Activated CD8-positive, alpha-beta memory T cell treated with anti-CD3 and anti-CD28 coated beads, Interleukin-2, amount 10 ng/mL, durations not matched to agents 7 days and 5 days (primary cell): ENCODE measurements at regions not wholly inside any gene's neighbourhood (a gene's known extent, or its start where the extent isn't known, plus 50 kb on each side); places are given as distances from the start of the nearest gene placed in this dataset.

Source experiments
- ATAC-seq: fragments of 150-1000 bp; cut with Tn5 transposase; one replicate; pipeline ENCODE4 v1.10.0; 2021; ENCODE audit warnings: moderate library complexity
- CTCF ChIA-PET: fragments of 350-600 bp; sonication (Branson Sonifier 250); formaldehyde crosslinking; loops from one replicate; lab custom pipeline; 2021; ENCODE audit warnings: antibody characterized with exemption; lab: Charles Lee
- DNase-seq: peaks from one replicate; pipeline ENCODE4 v3.0.0-alpha.2; 2020
- H3K27ac Mint-ChIP-seq: one replicate; pipeline ENCODE4 v1.8.0; 2021; ENCODE audit warnings: mild to moderate bottlenecking, mixed read lengths
- H3K27me3 Mint-ChIP-seq: one replicate; pipeline ENCODE4 v1.8.0; 2021; ENCODE audit warnings: mixed read lengths
- H3K36me3 Mint-ChIP-seq: one replicate; pipeline ENCODE4 v1.8.0; 2021; ENCODE audit warnings: mild to moderate bottlenecking, mixed read lengths
- H3K4me1 Mint-ChIP-seq: one replicate; pipeline ENCODE4 v1.8.0; 2021; ENCODE audit warnings: mixed read lengths
- H3K4me3 Mint-ChIP-seq: one replicate; pipeline ENCODE4 v1.8.0; 2021; ENCODE audit warnings: mild to moderate bottlenecking, moderate library complexity, mixed read lengths
- H3K9me3 Mint-ChIP-seq: one replicate; pipeline ENCODE4 v1.8.0; 2022; ENCODE audit warnings: low read depth, mixed read lengths

GRCh38 chr22:48208894-48209293 lies 1446.4 kb downstream of the TBC1D22A start:
- CTCF ChIA-PET: no interaction called here
- H3K4me3 Mint-ChIP-seq: no peak overlapping the region
- no peaks in the 10 kb centered on the region for H3K27me3 Mint-ChIP-seq
- no peaks in the 10 kb centered on the region for H3K9me3 Mint-ChIP-seq
- no peaks in the 10 kb centered on the region for H3K36me3 Mint-ChIP-seq
- H3K4me1 Mint-ChIP-seq: no peaks in the 10 kb centered on the region
- ATAC-seq: no peak
- no peak for DNase-seq
- H3K27ac Mint-ChIP-seq: no peak overlapping the region

- Mint-ChIP-seq H3K4me1 (no peaks in the 10 kb centered on the region), H3K27me3 (no peaks in the 10 kb centered on the region)
These were observed 1445.6 kb downstream of the TBC1D22A start for GRCh38 chr22:48207919-48208535.

GRCh38 chr22:48205790-48206189 lies 1443.3 kb downstream of the TBC1D22A start:
- no peak overlapping the region for H3K4me3 Mint-ChIP-seq
- H3K4me1 Mint-ChIP-seq: no peaks in the 10 kb centered on the region
- CTCF ChIA-PET: no interaction called here
- H3K9me3 Mint-ChIP-seq: no peaks in the 10 kb centered on the region
- ATAC-seq (no peak), DNase-seq (no peak)
- H3K27me3 Mint-ChIP-seq: no peaks in the 10 kb centered on the region
- H3K27ac Mint-ChIP-seq: no peak overlapping the region
- no peaks in the 10 kb centered on the region for H3K36me3 Mint-ChIP-seq

More at GRCh38 chr22:48207919-48208535, 1445.6 kb downstream of the TBC1D22A start:
- H3K36me3 Mint-ChIP-seq: no peaks in the 10 kb centered on the region
- DNase-seq (no peak), ATAC-seq (no peak)
- H3K4me3 Mint-ChIP-seq: no peak overlapping the region
- CTCF ChIA-PET: no interaction called here
- H3K9me3 Mint-ChIP-seq: no peaks in the 10 kb centered on the region
- no peak overlapping the region for H3K27ac Mint-ChIP-seq

GRCh38 chr22:48205161-48205560 lies 1442.7 kb downstream of the TBC1D22A start:
- Mint-ChIP-seq H3K4me3 (no peak overlapping the region), H3K27me3 (no peaks in the 10 kb centered on the region), H3K36me3 (no peaks in the 10 kb centered on the region), H3K9me3 (no peaks in the 10 kb centered on the region), H3K27ac (no peak overlapping the region), H3K4me1 (no peaks in the 10 kb centered on the region)
- CTCF ChIA-PET: no interaction called here
- no peak for ATAC-seq
- DNase-seq: no peak

- Mint-ChIP-seq H3K27ac (no peak overlapping the region), H3K27me3 (no peaks in the 10 kb centered on the region), H3K36me3 (no peaks in the 10 kb centered on the region), H3K9me3 (no peaks in the 10 kb centered on the region), H3K4me3 (no peak overlapping the region), H3K4me1 (no peaks in the 10 kb centered on the region)
- no peak for DNase-seq
- no peak for ATAC-seq
- CTCF ChIA-PET: no interaction called here
These were observed 1441.8 kb downstream of the TBC1D22A start for GRCh38 chr22:48204296-48204695.

- Mint-ChIP-seq H3K9me3 (peaks cover 2% of the 10 kb centered on the region), H3K36me3 (no peaks in the 10 kb centered on the region), H3K4me3 (no peak overlapping the region), H3K4me1 (no peaks in the 10 kb centered on the region), H3K27ac (no peak overlapping the region), H3K27me3 (peaks cover 2% of the 10 kb centered on the region)
- DNase-seq (no peak), ATAC-seq (no peak)
- CTCF ChIA-PET: no interaction called here
These were observed 1437.2 kb downstream of the TBC1D22A start for GRCh38 chr22:48199667-48200066.

- no peak for ATAC-seq
- H3K36me3 Mint-ChIP-seq: no peaks in the 10 kb centered on the region
- H3K9me3 Mint-ChIP-seq: peaks cover 2% of the 10 kb centered on the region
- H3K27me3 Mint-ChIP-seq: peaks cover 3% of the 10 kb centered on the region
- no peak overlapping the region for H3K4me3 Mint-ChIP-seq
- no peaks in the 10 kb centered on the region for H3K4me1 Mint-ChIP-seq
- CTCF ChIA-PET: no interaction called here
- DNase-seq: no peak
- no peak overlapping the region for H3K27ac Mint-ChIP-seq
These were observed 1436.3 kb downstream of the TBC1D22A start for GRCh38 chr22:48198489-48199459.

- H3K4me1 Mint-ChIP-seq: no peaks in the 10 kb centered on the region
- CTCF ChIA-PET: no interaction called here
- peaks cover 3% of the 10 kb centered on the region for H3K9me3 Mint-ChIP-seq
These were observed 1434.8 kb downstream of the TBC1D22A start for GRCh38 chr22:48197189-48197690.

GRCh38 chr22:48192920-48193319 lies 1430.5 kb downstream of the TBC1D22A start:
- no peaks in the 10 kb centered on the region for H3K36me3 Mint-ChIP-seq
- H3K27ac Mint-ChIP-seq: no peak overlapping the region
- no peak for ATAC-seq
- CTCF ChIA-PET: no interaction called here
- no peak overlapping the region for H3K4me3 Mint-ChIP-seq
- peaks cover 3% of the 10 kb centered on the region for H3K4me1 Mint-ChIP-seq
- DNase-seq: no peak
- peaks cover 10% of the 10 kb centered on the region for H3K9me3 Mint-ChIP-seq
- peaks cover 5% of the 10 kb centered on the region for H3K27me3 Mint-ChIP-seq

More at GRCh38 chr22:48197189-48197690, 1434.8 kb downstream of the TBC1D22A start:
- no peaks in the 10 kb centered on the region for H3K36me3 Mint-ChIP-seq
- no peak overlapping the region for H3K27ac Mint-ChIP-seq
- no peak overlapping the region for H3K4me3 Mint-ChIP-seq
- no peak for DNase-seq
- peaks cover 3% of the 10 kb centered on the region for H3K27me3 Mint-ChIP-seq
- ATAC-seq: no peak

- DNase-seq: no peak
- CTCF ChIA-PET: no interaction called here
- H3K4me1 Mint-ChIP-seq: peaks cover 3% of the 10 kb centered on the region
- H3K4me3 Mint-ChIP-seq: no peak overlapping the region
- H3K27me3 Mint-ChIP-seq: peaks cover 5% of the 10 kb centered on the region
- H3K9me3 Mint-ChIP-seq: peaks cover 10% of the 10 kb centered on the region
- H3K36me3 Mint-ChIP-seq: no peaks in the 10 kb centered on the region
- H3K27ac Mint-ChIP-seq: no peak overlapping the region
- no peak for ATAC-seq
These were observed 1429.6 kb downstream of the TBC1D22A start for GRCh38 chr22:48192071-48192470.

GRCh38 chr22:48188231-48188721 lies 1425.8 kb downstream of the TBC1D22A start:
- no peak overlapping the region for H3K27ac Mint-ChIP-seq
- no peaks in the 10 kb centered on the region for H3K36me3 Mint-ChIP-seq
- no peak for DNase-seq
- H3K9me3 Mint-ChIP-seq: peaks cover 8% of the 10 kb centered on the region
- H3K4me1 Mint-ChIP-seq: peaks cover 9% of the 10 kb centered on the region
- CTCF ChIA-PET: no interaction called here
- no peak for ATAC-seq
- peaks cover 2% of the 10 kb centered on the region for H3K27me3 Mint-ChIP-seq
- H3K4me3 Mint-ChIP-seq: no peak overlapping the region

GRCh38 chr22:48187356-48187755 lies 1424.9 kb downstream of the TBC1D22A start:
- H3K4me3 Mint-ChIP-seq: no peak overlapping the region
- H3K27ac Mint-ChIP-seq: no peak overlapping the region
- H3K27me3 Mint-ChIP-seq: peaks cover 2% of the 10 kb centered on the region
- ATAC-seq (no peak), DNase-seq (no peak)
- H3K4me1 Mint-ChIP-seq: peaks cover 9% of the 10 kb centered on the region
- H3K36me3 Mint-ChIP-seq: no peaks in the 10 kb centered on the region
- CTCF ChIA-PET: no interaction called here
- H3K9me3 Mint-ChIP-seq: peaks cover 8% of the 10 kb centered on the region

GRCh38 chr22:48186146-48186790 lies 1423.8 kb downstream of the TBC1D22A start:
- ATAC-seq (no peak), DNase-seq (no peak)
- H3K9me3 Mint-ChIP-seq: peaks cover 2% of the 10 kb centered on the region
- H3K4me3 Mint-ChIP-seq: no peak overlapping the region
- CTCF ChIA-PET: no interaction called here
- H3K4me1 Mint-ChIP-seq: peaks cover 9% of the 10 kb centered on the region
- no peaks in the 10 kb centered on the region for H3K36me3 Mint-ChIP-seq
- peaks cover 2% of the 10 kb centered on the region for H3K27me3 Mint-ChIP-seq
- no peak overlapping the region for H3K27ac Mint-ChIP-seq
